Activated CD4-positive, alpha-beta T cell treated with anti-CD3 and anti-CD28 coated beads, Interleukin-10, Interleukin-2, amounts not matched to agents 100 ng/mL and 50 ng/mL, durations not matched to agents 16 hours and 8 hours (primary cell): ENCODE measurements at regions not wholly inside any gene's neighbourhood (a gene's known extent, or its start where the extent isn't known, plus 50 kb on each side); places are given as distances from the start of the nearest gene placed in this dataset.
"Not testable (repeated sequence)": the region's sequence is repeated elsewhere in the genome, so short reads cannot be mapped to it uniquely, and the experiment has no call there.

Experiments
- DNase-seq: peaks from one replicate; pipeline ENCODE4 v3.0.0-alpha.2; 2020

DNA sequence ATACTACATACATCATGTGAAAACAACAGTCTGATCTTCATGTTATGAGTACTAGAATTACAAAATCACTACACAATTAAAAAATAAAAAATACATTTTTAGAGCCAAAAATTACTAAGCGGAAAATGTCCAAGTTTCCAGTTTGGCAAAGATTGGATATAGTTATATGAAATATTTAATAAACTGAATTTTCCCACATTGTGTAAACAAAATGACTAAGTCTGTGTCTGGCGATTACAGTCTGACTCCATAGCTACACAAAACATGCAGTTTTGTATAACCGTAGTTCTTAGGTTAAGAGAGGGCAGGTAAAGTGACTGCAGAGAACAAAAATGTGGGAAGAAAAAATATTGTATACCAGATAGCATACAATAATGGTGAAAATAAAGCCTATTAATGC is 59.2 kb upstream of the TMEM47 start:
- DNase-seq: no peak

DNA sequence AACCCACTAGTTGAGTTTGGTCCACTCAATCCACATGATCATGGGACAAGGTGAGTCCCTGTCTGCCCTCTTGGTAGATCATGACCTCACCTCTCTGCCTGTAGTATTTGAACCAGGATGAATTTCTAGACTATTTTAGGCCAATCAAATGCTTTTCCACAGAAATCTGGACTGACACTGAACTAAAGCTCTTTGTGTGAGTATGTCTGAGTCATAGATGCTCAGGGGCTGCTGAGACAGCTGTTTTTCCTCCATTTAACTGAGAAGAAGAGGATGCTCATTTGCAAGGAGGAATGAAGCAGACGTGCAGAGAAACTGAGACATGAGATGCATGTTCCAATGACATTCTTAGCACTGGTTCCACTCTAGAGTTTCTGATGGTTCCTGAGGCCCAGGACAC is 77.3 kb upstream of the TMEM47 start:
- DNase-seq: no peak

DNA sequence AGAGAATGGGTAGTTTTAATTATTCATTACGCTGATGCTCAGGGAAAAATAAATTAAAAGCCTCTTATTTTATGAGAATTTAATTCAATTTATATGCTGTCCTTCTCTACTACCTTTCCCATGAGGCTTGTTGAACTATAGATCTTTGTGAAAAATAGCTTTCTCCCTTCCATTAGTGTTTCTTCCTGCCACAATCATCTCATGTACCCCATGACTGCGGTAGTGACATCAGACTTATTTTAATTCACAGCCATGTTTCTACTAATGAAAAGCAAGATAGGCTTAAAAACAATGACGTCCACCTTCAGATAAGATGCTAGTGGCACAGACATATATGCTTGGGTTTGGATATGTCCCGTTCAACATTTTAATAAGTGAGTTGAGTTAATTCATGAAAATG is 87.4 kb upstream of the TMEM47 start:
- DNase-seq: no peak

DNA sequence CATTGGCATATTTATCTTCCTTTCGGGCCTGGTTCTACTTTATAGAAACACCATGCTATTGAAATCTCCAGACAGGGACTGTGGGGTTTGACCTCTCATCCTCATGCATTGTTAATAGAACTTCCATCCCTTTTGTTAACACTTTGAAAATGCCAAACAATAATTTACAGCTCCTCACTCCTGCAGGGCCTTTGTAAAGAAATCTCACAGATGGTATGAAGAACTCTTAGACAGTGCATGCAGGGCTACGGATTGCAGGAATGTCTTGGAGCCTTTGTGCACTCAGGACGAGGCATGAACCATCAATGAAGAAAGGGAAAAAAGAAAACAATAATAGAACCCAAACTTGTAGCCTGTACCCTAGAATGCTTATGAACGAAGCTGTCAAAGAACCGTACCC is 92.8 kb upstream of the TMEM47 start:
- DNase-seq: no peak

GRCh38 chrX:34764852-34765361 is 107.8 kb upstream of the TMEM47 start:
- no peak for DNase-seq

- DNase-seq: no peak
These were observed 111.2 kb upstream of the TMEM47 start for GRCh38 chrX:34768290-34768689.

GRCh38 chrX:34770511-34770910 is 113.4 kb upstream of the TMEM47 start:
- no peak for DNase-seq

- DNase-seq: no peak
These were observed 121.8 kb upstream of the TMEM47 start for GRCh38 chrX:34778916-34779315.

- DNase-seq: no peak
These were observed 132.9 kb upstream of the TMEM47 start for GRCh38 chrX:34790026-34790425.

GRCh38 chrX:34805951-34806350 is 136.6 kb upstream of the FAM47B start:
- DNase-seq: no peak

DNA sequence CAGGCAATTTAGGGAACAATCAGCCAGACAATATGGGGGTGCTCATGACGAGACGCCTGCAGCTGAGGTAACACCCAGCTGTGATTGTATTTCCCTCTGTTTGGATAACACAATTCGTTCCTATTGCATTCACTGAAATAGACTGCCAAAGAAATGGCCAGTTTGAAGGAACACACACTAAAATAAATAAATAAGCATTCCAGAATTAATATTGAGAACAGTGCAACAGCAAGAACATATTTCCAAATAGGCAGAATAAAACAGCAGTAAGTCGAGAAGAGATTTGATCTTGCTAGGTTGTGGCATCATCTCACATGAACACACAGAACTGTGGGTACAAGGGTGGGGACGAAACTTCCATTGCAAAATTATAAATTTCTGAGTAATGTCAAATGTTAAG is 133.5 kb upstream of the FAM47B start:
- no peak for DNase-seq

- peak; percentile 37 for DNase-seq
These were observed 132.2 kb upstream of the FAM47B start for GRCh38 chrX:34810364-34810763.

- no peak for DNase-seq
These were observed 131.7 kb upstream of the FAM47B start for GRCh38 chrX:34810916-34811315.

GRCh38 chrX:34813618-34814017 is 129.0 kb upstream of the FAM47B start:
- no peak for DNase-seq

DNA sequence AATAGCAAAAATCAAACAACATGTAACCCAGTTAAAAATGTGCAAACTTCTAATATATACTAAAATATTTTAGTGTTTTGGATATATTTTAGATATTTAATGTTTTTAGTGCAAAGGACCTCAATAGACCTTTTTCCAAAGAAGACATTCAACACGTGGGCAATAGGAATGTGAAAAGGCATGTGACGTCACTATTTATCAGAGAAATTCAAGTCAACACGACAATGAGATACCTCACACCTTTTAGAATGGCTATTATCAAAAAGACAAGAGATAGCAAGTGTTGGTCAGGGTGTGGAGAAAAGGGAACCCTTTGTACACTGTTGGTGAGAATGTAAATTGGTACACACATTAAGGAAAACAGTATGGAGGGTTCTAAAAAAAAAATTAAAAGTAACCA is 115.6 kb upstream of the FAM47B start:
- no peak for DNase-seq

DNA sequence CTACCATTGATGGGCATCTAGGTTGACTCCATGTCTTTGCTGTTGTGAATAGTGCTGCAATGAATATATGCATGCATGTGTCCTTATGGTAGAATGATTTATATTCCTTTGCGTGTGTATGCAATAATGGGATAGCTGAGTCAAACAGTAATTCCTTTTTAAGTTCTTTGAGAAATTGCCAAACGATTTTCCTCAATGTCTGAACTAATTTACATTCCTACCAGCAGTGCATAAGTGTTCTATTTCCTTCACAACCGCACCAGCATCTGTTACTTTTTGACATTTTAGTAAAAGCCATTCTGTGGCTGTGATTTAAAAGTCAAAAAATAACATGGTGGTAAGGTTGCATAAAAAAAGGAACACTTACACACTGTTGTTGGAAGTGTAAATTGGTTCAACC is 103.1 kb upstream of the FAM47B start:
- DNase-seq: no peak

- DNase-seq: not testable (repeated sequence)
These were observed 101.4 kb upstream of the FAM47B start for GRCh38 chrX:34841205-34841604.

DNA sequence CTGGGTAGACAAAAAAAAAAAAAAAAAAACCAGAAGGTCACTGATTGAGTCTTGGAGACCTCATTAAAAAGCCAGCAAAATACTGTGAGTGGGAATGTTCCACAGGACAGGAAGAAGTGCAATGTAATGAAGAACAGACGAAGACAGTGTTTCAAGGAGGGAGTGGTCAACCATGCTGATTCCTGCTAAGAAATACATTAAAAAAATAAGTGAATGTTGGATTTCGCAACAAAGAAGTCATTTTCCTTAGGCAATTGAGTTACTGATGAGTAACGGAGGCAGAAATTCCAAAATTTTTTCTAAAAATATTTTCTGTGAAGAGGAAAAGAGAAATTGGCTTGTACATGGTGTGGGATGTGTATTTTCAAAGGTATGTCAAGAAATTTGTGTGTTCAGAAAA is 94.3 kb upstream of the FAM47B start:
- no peak for DNase-seq

GRCh38 chrX:34849371-34849770 is 93.2 kb upstream of the FAM47B start:
- no peak for DNase-seq

DNA sequence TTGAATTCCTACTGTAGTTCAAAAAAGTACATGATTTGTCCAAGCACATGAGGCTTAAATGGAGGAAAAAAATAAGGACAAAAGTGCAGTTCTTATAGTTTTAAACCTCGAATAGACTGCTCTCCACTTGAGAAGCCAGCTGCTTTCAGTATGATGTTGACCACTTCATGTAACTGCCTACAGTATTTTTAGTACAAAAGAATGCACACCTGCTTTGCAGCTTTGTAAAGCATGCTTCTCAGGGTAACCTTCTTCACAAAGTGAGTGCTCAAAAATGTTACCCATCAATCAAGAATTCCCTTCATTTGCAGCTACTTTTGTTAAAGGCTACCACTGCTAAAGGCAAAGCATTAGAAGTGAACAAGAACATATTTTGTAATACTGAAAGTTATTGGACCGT is 83.4 kb upstream of the FAM47B start:
- DNase-seq: no peak

- DNase-seq: no peak
These were observed 78.7 kb upstream of the FAM47B start for GRCh38 chrX:34863906-34864305.

GRCh38 chrX:34866646-34867045 is 76.0 kb upstream of the FAM47B start:
- no peak for DNase-seq

DNA sequence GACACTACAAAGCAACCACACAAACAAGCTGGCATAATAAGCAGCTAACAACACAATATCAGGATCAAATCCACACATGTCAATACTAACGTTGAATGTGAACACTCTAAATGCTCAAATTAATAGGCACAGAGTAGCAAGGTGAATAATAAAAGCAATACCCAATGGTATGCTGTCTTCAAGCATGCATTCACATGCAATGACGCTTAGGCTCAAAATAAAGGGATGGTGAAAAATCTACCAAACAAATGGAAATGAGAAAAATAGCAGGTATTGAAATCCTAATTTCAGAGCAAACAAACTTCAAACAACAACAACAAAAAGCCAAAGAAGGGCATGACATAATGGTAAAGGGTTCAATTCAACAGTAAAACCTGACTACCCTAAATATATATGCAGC is 74.0 kb upstream of the FAM47B start:
- no peak for DNase-seq

- no peak for DNase-seq
These were observed 68.9 kb upstream of the FAM47B start for GRCh38 chrX:34873500-34874225.

DNA sequence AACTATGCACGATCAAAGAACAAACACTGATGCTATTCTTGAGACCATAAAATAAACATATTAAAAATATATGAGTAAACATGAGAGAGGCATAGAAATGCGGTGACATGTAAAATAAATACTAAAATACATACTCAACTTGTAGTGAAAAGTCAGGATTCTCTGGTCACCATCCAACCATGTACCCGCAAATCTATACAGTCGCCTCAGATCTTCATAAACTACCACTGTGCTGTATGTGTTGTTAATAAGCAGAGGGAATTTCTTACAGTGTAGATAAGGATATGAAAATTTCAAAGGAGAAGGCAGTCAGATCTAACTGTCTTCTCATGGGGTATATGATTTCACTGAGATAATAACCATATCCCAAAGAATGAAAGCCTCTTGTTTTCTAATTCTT is 67.8 kb upstream of the FAM47B start:
- DNase-seq: no peak
